GM21528 (cell line): ENCODE measurements at regions not wholly inside any gene's neighbourhood (a gene's known extent, or its start where the extent isn't known, plus 50 kb on each side); places are given as distances from the start of the nearest gene placed in this dataset.
"Not testable (repeated sequence)": the region's sequence is repeated elsewhere in the genome, so short reads cannot be mapped to it uniquely, and the experiment has no call there.

Source experiments
- ATAC-seq: cut with Tn5 transposase; IDR thresholded peaks from one replicate; pipeline ENCODE4 v1.9.1; 2021; ENCODE audit warnings: mild to moderate bottlenecking, moderate library complexity; ENCODE audit not compliant: unreplicated experiment, low FRiP score

GRCh38 chr4:29073571-29073970, 1646.6 kb upstream of the PCDH7 start:
- ATAC-seq: no peak

DNA sequence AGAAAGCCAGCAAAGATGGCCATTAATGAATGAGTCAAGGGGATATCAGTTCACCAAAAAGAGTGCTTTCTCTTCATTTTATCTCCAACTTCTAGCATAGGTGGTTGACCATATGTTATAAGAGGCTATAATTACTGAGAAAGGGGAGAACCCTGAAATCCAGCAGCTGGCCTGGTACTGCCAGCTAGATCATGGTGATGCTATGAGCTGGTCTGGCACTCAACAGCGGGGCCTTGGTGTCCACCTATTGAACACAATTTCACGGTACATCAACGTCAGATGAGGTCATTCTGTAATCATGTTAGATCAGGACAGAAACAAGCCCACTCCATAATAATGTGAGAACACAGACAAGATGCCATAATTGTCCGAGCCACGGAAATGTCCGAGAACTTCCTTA, 1644.8 kb upstream of the PCDH7 start:
- ATAC-seq: no peak

DNA sequence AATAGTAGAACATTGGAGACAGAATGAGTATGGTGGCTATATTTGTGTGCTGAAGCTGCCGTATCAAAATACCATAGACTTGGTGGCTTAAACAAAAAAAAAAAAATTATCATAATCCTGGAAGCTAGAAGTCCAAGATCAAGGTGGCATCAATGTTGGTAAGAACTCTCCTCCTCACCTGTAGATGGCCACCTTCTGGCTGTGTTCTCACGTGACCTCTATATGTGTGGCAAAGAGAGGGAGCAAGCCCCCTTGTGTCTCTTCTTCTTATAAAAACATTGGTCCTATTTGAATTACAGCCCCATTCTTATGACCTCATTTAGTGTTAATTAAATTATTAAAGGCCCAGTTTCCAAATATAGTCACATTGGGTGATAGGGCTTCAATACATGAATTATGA, 1640.9 kb upstream of the PCDH7 start:
- no peak for ATAC-seq

GRCh38 chr4:29081234-29081955, 1638.8 kb upstream of the PCDH7 start:
- ATAC-seq: no peak

- no peak for ATAC-seq
Measured at GRCh38 chr4:29082684-29083083, 1637.5 kb upstream of the PCDH7 start.

DNA sequence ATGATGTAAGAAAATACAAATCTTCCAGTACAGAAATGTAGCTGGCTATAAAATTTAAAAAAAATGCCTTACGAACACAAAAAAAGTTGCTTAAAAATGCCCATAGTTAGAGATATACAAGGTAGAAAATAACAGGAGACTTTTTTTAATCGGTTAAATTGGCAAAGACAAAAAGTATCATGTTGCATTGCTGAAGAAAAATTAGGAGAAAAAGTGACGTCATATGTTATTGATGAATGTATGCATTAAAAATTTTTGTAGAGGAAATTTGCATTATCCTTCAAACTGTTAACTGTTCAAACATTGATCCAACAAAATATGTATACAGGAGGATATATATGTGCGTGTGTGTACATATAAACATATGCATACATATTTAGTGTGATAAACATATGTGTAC, 1634.4 kb upstream of the PCDH7 start:
- ATAC-seq: no peak

- no peak for ATAC-seq
Measured at GRCh38 chr4:29104694-29105093, 1615.5 kb upstream of the PCDH7 start.

DNA sequence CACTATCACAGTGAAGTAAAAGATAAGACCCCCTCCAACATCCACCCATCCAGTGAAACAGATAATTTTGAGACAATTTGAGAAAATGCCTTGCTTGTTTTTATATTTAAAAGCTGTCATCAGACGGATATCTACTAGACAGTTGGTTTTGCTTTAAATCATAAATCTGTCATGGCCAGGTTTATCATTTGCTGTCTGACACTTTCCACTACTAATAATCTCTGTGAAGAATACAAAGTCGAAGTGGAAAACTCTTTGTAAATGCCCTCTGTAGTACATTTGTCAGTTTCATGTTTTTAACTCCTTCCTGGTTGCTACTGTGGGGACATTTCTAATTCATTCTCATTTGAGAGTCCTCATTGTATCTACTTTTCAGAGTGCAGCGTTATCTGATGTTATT, 1606.2 kb upstream of the PCDH7 start:
- ATAC-seq: no peak

DNA sequence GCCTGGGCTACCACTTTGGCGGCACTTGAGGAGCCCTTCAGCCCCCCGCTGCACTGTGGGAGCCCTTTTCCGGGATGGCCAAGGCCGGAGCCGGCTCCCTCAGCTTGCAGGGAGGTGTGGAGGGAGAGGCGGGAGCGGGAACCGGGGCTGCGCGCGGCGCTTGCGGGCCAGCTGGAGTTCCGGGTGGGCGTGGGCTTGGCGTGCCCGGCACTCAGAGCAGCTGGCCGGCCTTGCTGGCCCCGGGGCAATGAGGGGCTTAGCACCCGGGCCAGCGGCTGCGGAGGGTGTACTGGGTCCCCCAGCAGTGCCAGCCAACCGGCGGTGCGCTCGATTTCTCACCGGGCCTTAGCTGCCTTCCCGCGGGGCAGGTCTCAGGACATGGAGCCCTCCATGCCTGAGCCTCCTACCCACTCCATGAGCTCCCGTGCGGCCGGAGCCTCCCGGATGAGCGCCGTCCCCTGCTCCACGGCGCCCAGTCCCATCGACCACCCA, 1602.9 kb upstream of the PCDH7 start:
- ATAC-seq: not testable (repeated sequence)

DNA sequence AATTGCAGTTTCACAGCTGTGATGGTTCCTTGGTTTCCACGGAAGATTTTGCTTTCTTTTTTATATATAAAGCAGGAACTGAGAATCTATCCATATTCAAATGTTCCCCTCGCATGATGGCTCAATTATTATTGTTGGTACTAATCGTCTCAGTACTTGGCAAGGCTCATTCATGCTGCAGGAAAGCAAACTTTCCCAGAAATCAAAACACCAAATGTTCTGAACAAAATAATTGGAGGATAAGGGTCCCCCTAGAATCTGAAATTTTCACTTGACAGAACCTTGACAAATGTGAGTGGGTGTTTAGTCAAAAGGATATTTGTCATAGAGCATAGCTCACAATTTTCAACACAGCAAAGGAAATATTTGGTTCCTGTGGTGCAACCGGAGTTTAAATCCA, 1598.6 kb upstream of the PCDH7 start:
- ATAC-seq: no peak

DNA sequence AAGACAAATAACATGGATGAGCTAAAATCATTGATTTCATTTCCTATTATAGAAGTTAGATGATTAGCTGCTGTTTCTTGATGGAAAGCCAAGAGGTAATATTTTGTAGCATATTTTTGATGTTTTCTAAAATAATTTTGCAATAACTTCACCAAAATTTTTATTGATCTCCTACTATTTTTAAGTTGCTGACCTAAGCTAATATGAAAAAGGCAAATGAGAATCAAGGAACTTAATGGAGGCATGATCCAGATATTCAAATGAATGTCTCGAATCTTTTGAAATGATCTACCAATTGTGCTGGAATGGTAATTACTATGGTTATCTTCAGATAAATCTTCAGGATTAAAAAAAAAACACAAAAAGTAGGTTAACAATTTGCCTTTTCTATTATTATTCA, 1591.4 kb upstream of the PCDH7 start:
- ATAC-seq: no peak

DNA sequence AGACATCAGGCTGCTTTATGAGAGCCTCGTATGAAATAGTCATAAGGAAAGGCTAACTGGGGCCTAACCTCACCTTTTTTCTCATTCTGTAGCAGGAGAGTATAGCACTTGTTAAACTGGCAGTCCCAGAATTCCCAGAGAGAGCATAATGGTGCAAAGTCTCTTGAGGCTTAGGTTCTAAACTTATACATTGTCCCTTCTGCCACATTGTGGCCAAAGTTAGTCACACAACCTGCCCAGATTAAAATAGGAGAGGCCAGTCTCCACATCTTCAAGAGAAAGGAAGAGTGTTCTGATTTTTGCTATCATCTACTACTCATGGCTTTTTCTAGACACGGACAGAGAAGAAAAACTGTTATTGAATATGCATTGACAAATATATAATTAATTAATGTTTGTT, 1588.9 kb upstream of the PCDH7 start:
- no peak for ATAC-seq

- ATAC-seq: no peak
Measured at GRCh38 chr4:29142708-29143107, 1577.5 kb upstream of the PCDH7 start.

DNA sequence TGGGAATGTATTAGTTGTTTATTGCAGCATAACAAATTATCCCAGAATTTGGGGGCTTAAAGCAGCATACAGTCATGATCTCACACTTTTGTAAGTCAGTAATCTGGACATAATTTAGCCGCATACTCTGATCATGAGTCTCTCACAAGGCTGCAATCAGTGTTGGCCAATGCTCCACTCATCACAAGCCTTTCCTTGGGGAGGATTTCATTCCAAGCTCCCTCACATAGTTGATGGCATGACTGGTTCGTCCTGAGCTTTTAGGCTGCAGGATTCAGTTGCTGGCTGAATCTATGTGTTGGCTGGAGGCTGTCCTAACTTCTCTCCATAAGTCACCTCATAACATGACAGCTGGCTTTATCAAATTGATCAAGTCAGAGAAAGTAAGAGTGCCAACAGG, 1568.6 kb upstream of the PCDH7 start:
- no peak for ATAC-seq

DNA sequence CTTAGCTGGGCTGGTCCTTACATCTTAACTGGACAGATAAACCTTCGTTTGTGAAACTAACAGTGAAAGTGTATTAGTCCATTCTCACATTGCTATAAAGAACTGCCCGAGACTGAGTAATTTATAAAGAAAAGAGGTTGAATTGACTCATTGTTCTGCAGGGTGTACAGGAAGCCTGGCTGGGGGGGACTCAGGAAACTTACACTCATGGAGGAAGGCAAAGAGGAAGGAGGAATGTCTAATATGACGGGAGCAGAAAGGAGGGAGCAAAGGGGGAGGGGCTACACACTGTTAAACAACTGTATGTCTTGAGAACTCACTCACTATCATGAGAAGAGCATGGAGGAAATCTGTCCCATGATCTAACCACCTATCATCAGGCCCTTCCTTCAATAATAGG, 1566.5 kb upstream of the PCDH7 start:
- no peak for ATAC-seq

DNA sequence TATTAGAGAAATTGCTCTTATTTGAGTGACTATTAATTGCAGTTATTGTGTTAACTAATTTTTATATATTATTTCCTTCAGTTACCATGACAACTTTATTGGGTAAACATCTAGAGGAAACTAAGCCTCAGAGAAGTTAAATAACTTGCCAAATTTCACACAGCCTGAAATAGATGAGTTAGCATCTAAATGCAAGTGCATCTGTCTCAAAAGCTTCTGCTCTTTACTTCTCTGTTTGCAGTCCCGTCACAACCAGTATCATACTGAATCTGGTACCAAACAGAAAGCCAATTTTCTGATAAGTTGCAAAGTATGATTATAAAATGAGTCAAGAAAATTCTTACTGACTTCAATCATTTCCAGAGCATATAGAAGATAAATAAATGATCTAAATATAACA, 1544.9 kb upstream of the PCDH7 start:
- no peak for ATAC-seq

GRCh38 chr4:29199025-29199424, 1521.1 kb upstream of the PCDH7 start:
- ATAC-seq: no peak

DNA sequence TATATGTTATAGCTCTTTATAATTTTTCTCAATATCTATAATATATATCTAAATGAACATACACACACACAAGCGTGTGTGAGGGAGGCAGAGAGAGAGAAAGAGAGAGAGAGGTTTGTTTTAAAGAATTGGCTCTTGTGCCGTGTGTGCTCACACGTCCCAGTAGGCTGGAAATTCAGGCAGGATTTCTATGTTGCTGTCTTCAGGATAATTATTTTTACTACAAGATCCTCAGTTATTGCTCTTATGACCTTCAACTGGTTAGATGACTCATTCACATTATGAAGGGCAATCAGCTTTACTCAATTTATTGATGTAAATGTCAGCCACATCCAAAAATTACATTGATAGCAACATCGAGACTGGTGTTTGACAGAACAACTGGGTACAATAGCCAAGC, 1520.7 kb upstream of the PCDH7 start:
- ATAC-seq: no peak

DNA sequence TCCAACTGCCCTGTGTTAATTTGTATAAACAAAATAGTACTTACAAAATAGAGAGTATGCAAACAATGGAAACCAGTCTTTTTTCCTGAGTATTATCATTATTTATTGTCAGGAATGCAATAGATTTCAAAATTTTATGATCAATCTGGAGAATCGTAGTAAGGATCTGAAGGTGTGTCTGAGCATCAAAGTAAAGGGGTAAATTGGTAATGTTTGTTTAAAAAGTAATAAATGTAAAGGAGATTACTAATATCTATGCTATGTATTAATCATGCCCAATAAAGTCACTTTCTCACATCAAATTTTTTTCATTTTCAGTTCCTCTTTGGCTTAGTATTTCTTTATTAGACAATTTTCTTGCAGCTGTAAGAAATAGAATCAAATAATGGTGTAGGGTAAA, 1507.1 kb upstream of the PCDH7 start:
- ATAC-seq: no peak

DNA sequence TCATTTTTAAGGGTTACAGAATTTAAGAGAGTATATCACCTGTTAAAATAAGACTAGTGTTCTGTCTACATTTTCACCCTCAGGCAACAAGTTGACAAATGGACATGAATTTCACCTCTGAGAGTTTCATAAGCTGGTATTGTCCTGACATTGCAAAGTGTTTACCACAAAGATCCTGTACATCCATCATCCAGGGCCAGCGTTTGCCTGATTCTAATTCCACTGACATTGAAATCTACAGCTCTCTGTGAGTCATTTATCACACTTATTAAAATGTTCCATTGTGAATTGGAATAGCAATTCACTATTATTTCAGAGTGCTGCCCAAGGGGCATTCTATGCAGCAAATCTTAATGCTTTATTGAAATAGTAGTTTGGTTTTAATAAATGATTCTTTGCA, 1499.4 kb upstream of the PCDH7 start:
- no peak for ATAC-seq

GRCh38 chr4:29224911-29225310, 1495.3 kb upstream of the PCDH7 start:
- ATAC-seq: no peak

DNA sequence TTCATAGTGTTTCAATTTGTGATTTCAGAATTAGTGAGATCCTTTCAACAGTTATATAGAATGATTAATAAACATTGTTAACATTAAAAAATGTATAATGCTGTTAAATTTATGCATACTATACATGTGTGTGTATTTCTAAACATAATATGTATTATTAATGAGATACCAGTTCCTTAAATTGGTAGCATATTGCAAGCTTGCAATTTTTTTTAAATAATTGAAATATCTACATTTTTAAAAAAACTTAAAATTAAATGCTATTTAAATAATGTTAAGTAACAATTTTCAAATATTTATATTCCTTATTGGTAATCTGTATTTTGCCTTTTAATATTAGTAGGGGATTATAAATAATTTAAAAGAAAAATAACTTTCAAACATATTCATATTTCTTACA, 1479.5 kb upstream of the PCDH7 start:
- ATAC-seq: no peak

- ATAC-seq: no peak
Measured at GRCh38 chr4:29243054-29243453, 1477.1 kb upstream of the PCDH7 start.
